Natural killer cell (primary cell): ENCODE measurements at regions not wholly inside any gene's neighbourhood (a gene's known extent, or its start where the extent isn't known, plus 50 kb on each side); places are given as distances from the start of the nearest gene placed in this dataset.

Experiments used
- ATAC-seq, 3 donors: fragments of 150-1000 bp in 2 of 3; fragments of 200-7000 bp in 1 of 3; cut with Tn5 transposase; 1 replicate in 1 of 3; 2 replicates in 2 of 3; pipeline ENCODE4 v1.10.0; 2021; ENCODE audit warnings: mild to moderate bottlenecking in 2 of 3, moderate library complexity in 2 of 3
- DNase-seq, 2 donors: peaks; one replicate each; pipeline versions ENCODE4 v3.0.0 to v3.0.0-alpha.2; 2013 to 2021; ENCODE audit warnings: mixed read lengths in 1 of 2
- H3K27ac ChIP-seq: one replicate; pipeline ENCODE4 v1.5.1; 2013; ENCODE audit warnings: mild to moderate bottlenecking, low read length
- H3K27me3 ChIP-seq: one replicate; pipeline ENCODE4 v1.6.1; 2013; ENCODE audit warnings: low read length; ENCODE audit not compliant: control insufficient read depth, insufficient read depth
- H3K36me3 ChIP-seq: one replicate; pipeline ENCODE4 v1.6.1; 2013; ENCODE audit warnings: low read length; ENCODE audit not compliant: control insufficient read depth, insufficient read depth
- H3K4me1 ChIP-seq: one replicate; pipeline ENCODE4 v1.6.1; 2013; ENCODE audit warnings: low read length; ENCODE audit not compliant: control insufficient read depth, insufficient read depth
- H3K4me3 ChIP-seq: one replicate; pipeline ENCODE4 v1.5.1; 2013; ENCODE audit warnings: low read length
- H3K9me3 ChIP-seq: one replicate; pipeline ENCODE4 v1.6.1; 2013; ENCODE audit warnings: low read length; ENCODE audit not compliant: control insufficient read depth, insufficient read depth
- H3K27ac Mint-ChIP-seq, 2 donors: one replicate each; pipeline ENCODE4 v1.8.0; 2022; ENCODE audit warnings: mild to moderate bottlenecking in 2 of 2, mixed read lengths in 2 of 2, moderate library complexity in 1 of 2
- H3K27me3 Mint-ChIP-seq, 2 donors: one replicate each; pipeline ENCODE4 v1.8.0; 2022; ENCODE audit warnings: low read depth in 2 of 2, mixed read lengths in 2 of 2
- H3K36me3 Mint-ChIP-seq: one replicate; pipeline ENCODE4 v1.8.0; 2022; ENCODE audit warnings: mixed read lengths
- H3K4me1 Mint-ChIP-seq, 2 donors: one replicate each; pipeline ENCODE4 v1.8.0; 2022; ENCODE audit warnings: mixed read lengths in 2 of 2
- H3K4me3 Mint-ChIP-seq: one replicate; pipeline ENCODE4 v1.8.0; 2022; ENCODE audit warnings: mild to moderate bottlenecking, moderate library complexity, mixed read lengths
- H3K9me3 Mint-ChIP-seq, 2 donors: one replicate each; pipeline ENCODE4 v1.8.0; 2022; ENCODE audit warnings: mixed read lengths in 2 of 2
- WGBS: methylation state at CpG from one replicate; pipeline ENCODE4 v1.1.7; 2013; ENCODE audit warnings: missing lambda C conversion rate; ENCODE audit not compliant: insufficient coverage; 5-methylcytosine and 5-hydroxymethylcytosine counted together
- intact Hi-C: fragments of 100-400 bp; cut with micrococcal nuclease; formaldehyde crosslinking; loops from one replicate; pipeline ENCODE4 v1.14.2; 2022
- TF ChIP-seq, protein P1 (sequence below): fragments of 200-600 bp; IDR thresholded peaks from one replicate; pipeline ENCODE4 v1.8.0; 2022; ENCODE audit warnings: antibody characterized with exemption

- ATAC-seq (no peak), DNase-seq (no peak)
- no peak overlapping the region for H3K4me3 ChIP-seq
- peaks cover under 1 to 3% of the 10 kb centered on the region in 2 donors for H3K9me3 Mint-ChIP-seq
- H3K27ac Mint-ChIP-seq: no peak overlapping the region
- TF ChIP-seq, protein P1, sequence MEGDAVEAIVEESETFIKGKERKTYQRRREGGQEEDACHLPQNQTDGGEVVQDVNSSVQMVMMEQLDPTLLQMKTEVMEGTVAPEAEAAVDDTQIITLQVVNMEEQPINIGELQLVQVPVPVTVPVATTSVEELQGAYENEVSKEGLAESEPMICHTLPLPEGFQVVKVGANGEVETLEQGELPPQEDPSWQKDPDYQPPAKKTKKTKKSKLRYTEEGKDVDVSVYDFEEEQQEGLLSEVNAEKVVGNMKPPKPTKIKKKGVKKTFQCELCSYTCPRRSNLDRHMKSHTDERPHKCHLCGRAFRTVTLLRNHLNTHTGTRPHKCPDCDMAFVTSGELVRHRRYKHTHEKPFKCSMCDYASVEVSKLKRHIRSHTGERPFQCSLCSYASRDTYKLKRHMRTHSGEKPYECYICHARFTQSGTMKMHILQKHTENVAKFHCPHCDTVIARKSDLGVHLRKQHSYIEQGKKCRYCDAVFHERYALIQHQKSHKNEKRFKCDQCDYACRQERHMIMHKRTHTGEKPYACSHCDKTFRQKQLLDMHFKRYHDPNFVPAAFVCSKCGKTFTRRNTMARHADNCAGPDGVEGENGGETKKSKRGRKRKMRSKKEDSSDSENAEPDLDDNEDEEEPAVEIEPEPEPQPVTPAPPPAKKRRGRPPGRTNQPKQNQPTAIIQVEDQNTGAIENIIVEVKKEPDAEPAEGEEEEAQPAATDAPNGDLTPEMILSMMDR: no peak
- 80% methylated on average over 3 of the region's 5 CpGs for WGBS
- no peaks in the 10 kb centered on the region for H3K36me3 Mint-ChIP-seq
- no peaks in the 10 kb centered on the region for H3K27me3 Mint-ChIP-seq
- no peaks in the 10 kb centered on the region for H3K4me1 Mint-ChIP-seq
- H3K9me3 ChIP-seq: no peaks in the 10 kb centered on the region
- H3K4me1 ChIP-seq: no peaks in the 10 kb centered on the region
- H3K36me3 ChIP-seq: no peaks in the 10 kb centered on the region
- no peaks in the 10 kb centered on the region for H3K27me3 ChIP-seq
- no peak overlapping the region for H3K4me3 Mint-ChIP-seq
- no peak overlapping the region for H3K27ac ChIP-seq
- intact Hi-C loops: no loop called here
These were observed 204.5 kb upstream of the STXBP5 start for GRCh38 chr6:146999766-147000165.

GRCh38 chr6:147000545-147001488, 203.4 kb upstream of the STXBP5 start:
- Mint-ChIP-seq H3K36me3 (no peaks in the 10 kb centered on the region), H3K27ac (no peak overlapping the region), H3K9me3 (peaks cover 3% of the 10 kb centered on the region in 2 donors), H3K4me3 (no peak overlapping the region), H3K4me1 (no peaks in the 10 kb centered on the region), H3K27me3 (no peaks in the 10 kb centered on the region)
- intact Hi-C loops: no loop called here
- Histone ChIP-seq H3K4me1 (no peaks in the 10 kb centered on the region), H3K27ac (no peak overlapping the region), H3K27me3 (no peaks in the 10 kb centered on the region), H3K9me3 (no peaks in the 10 kb centered on the region), H3K36me3 (no peaks in the 10 kb centered on the region), H3K4me3 (no peak overlapping the region)
- WGBS: 31% methylated on average over 7 of the region's 9 CpGs
- DNase-seq: no peak
- TF ChIP-seq, protein P1: no peak
- ATAC-seq: no peak

GRCh38 chr6:147001621-147002020, 202.6 kb upstream of the STXBP5 start:
- no peak overlapping the region for H3K4me3 Mint-ChIP-seq
- Histone ChIP-seq H3K27me3 (no peaks in the 10 kb centered on the region), H3K9me3 (no peaks in the 10 kb centered on the region), H3K4me1 (no peaks in the 10 kb centered on the region), H3K36me3 (no peaks in the 10 kb centered on the region), H3K27ac (no peak overlapping the region), H3K4me3 (no peak overlapping the region)
- DNase-seq (no peak), ATAC-seq (no peak)
- no peaks in the 10 kb centered on the region for H3K27me3 Mint-ChIP-seq
- 75% methylated on average over 1 of the region's 1 CpG for WGBS
- peaks cover 3% of the 10 kb centered on the region in 2 donors for H3K9me3 Mint-ChIP-seq
- TF ChIP-seq, protein P1: no peak
- no peaks in the 10 kb centered on the region for H3K36me3 Mint-ChIP-seq
- H3K27ac Mint-ChIP-seq: no peak overlapping the region
- H3K4me1 Mint-ChIP-seq: no peaks in the 10 kb centered on the region
- intact Hi-C loops: no loop called here

- intact Hi-C loops: no loop called here
- Mint-ChIP-seq H3K4me1 (no peaks in the 10 kb centered on the region), H3K27me3 (no peaks in the 10 kb centered on the region), H3K36me3 (no peaks in the 10 kb centered on the region), H3K4me3 (no peak overlapping the region), H3K9me3 (peaks cover 3% of the 10 kb centered on the region in 2 donors), H3K27ac (no peak overlapping the region)
- Histone ChIP-seq H3K36me3 (no peaks in the 10 kb centered on the region), H3K4me3 (no peak overlapping the region), H3K4me1 (no peaks in the 10 kb centered on the region), H3K27ac (no peak overlapping the region), H3K9me3 (no peaks in the 10 kb centered on the region), H3K27me3 (no peaks in the 10 kb centered on the region)
- DNase-seq (no peak), ATAC-seq (no peak)
- TF ChIP-seq, protein P1: no peak
These were observed 201.0 kb upstream of the STXBP5 start for GRCh38 chr6:147003186-147003585.
